ENCODE measurements at regions not wholly inside any gene's neighbourhood (a gene's known extent, or its start where the extent isn't known, plus 50 kb on each side); places are given as distances from the start of the nearest gene placed in this dataset.

DNA sequence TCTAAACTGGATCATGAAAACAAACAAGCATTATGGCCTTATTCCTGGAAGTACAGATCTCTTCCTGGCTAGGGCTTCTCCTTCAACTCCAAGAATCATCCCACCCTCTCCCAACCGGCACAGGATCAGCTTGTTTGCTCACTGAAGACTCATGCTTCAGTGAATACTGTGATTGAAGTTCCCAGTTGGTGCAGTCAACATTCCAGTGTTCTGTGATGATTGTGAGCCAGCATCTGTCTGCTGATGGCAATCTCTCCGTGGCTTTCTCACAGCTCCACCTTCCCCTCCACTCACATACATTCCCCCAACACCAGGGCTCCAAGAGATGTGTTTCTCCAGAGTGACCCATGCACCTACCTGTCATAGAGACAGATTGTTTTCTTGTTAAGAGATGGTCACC is 421.3 kb upstream of the BTBD3 start:
- Mint-ChIP-seq H3K4me3 (no peak overlapping the region), H3K27me3 (ENCODE audit: low read depth) (no peaks in the 10 kb centered on the region), H3K4me1 (peaks cover 34% of the 10 kb centered on the region), H3K27ac (no peak overlapping the region), H3K36me3 (peaks cover 5% of the 10 kb centered on the region), H3K9me3 (peaks cover 4% of the 10 kb centered on the region)
- ATAC-seq (no peak), DNase-seq (ENCODE audit: low spot score) (no peak)
- ChIA-PET POLR2A (no interaction called here), CTCF (interaction anchor here (1.3 kb wide), 1 partner anchor 40 kb away, joined by 3 read pairs; no protein-coding TSS in a partner anchor)
- TF ChIP-seq ETV6 (CRISPR knock-in tag; IDR thresholded peaks at IDR 0.05) (no peak), SOX15 (CRISPR knock-in tag; IDR thresholded peaks at IDR 0.05) (no peak), ZBTB21 (CRISPR knock-in tag; IDR thresholded peaks at IDR 0.05; ENCODE audit: borderline replicate concordance) (no peak), ELF4 (CRISPR knock-in tag; IDR thresholded peaks at IDR 0.05; ENCODE audit: low read depth) (no peak), MXD4 (CRISPR knock-in tag; IDR thresholded peaks at IDR 0.05; ENCODE audit: borderline replicate concordance) (no peak), ESRRA (CRISPR knock-in tag; IDR thresholded peaks at IDR 0.05; ENCODE audit: borderline replicate concordance) (no peak), NR2C2 (CRISPR knock-in tag; IDR thresholded peaks at IDR 0.05) (no peak), ATF2 (CRISPR knock-in tag; IDR thresholded peaks at IDR 0.05; ENCODE audit: borderline replicate concordance, low read depth) (no peak)
- TF ChIP-seq, protein P1, sequence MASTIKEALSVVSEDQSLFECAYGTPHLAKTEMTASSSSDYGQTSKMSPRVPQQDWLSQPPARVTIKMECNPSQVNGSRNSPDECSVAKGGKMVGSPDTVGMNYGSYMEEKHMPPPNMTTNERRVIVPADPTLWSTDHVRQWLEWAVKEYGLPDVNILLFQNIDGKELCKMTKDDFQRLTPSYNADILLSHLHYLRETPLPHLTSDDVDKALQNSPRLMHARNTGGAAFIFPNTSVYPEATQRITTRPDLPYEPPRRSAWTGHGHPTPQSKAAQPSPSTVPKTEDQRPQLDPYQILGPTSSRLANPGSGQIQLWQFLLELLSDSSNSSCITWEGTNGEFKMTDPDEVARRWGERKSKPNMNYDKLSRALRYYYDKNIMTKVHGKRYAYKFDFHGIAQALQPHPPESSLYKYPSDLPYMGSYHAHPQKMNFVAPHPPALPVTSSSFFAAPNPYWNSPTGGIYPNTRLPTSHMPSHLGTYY (CRISPR knock-in tag; IDR thresholded peaks at IDR 0.05): no peak
- TF ChIP-seq, protein P2, sequence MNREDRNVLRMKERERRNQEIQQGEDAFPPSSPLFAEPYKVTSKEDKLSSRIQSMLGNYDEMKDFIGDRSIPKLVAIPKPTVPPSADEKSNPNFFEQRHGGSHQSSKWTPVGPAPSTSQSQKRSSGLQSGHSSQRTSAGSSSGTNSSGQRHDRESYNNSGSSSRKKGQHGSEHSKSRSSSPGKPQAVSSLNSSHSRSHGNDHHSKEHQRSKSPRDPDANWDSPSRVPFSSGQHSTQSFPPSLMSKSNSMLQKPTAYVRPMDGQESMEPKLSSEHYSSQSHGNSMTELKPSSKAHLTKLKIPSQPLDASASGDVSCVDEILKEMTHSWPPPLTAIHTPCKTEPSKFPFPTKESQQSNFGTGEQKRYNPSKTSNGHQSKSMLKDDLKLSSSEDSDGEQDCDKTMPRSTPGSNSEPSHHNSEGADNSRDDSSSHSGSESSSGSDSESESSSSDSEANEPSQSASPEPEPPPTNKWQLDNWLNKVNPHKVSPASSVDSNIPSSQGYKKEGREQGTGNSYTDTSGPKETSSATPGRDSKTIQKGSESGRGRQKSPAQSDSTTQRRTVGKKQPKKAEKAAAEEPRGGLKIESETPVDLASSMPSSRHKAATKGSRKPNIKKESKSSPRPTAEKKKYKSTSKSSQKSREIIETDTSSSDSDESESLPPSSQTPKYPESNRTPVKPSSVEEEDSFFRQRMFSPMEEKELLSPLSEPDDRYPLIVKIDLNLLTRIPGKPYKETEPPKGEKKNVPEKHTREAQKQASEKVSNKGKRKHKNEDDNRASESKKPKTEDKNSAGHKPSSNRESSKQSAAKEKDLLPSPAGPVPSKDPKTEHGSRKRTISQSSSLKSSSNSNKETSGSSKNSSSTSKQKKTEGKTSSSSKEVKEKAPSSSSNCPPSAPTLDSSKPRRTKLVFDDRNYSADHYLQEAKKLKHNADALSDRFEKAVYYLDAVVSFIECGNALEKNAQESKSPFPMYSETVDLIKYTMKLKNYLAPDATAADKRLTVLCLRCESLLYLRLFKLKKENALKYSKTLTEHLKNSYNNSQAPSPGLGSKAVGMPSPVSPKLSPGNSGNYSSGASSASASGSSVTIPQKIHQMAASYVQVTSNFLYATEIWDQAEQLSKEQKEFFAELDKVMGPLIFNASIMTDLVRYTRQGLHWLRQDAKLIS (CRISPR knock-in tag; IDR thresholded peaks at IDR 0.05; ENCODE audit: borderline replicate concordance): no peak
- TF ChIP-seq, protein P3, sequence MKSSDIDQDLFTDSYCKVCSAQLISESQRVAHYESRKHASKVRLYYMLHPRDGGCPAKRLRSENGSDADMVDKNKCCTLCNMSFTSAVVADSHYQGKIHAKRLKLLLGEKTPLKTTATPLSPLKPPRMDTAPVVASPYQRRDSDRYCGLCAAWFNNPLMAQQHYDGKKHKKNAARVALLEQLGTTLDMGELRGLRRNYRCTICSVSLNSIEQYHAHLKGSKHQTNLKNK (CRISPR knock-in tag; IDR thresholded peaks at IDR 0.05): no peak
- TF ChIP-seq, protein P4, sequence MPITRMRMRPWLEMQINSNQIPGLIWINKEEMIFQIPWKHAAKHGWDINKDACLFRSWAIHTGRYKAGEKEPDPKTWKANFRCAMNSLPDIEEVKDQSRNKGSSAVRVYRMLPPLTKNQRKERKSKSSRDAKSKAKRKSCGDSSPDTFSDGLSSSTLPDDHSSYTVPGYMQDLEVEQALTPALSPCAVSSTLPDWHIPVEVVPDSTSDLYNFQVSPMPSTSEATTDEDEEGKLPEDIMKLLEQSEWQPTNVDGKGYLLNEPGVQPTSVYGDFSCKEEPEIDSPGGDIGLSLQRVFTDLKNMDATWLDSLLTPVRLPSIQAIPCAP (CRISPR knock-in tag; IDR thresholded peaks at IDR 0.05): no peak

DNA sequence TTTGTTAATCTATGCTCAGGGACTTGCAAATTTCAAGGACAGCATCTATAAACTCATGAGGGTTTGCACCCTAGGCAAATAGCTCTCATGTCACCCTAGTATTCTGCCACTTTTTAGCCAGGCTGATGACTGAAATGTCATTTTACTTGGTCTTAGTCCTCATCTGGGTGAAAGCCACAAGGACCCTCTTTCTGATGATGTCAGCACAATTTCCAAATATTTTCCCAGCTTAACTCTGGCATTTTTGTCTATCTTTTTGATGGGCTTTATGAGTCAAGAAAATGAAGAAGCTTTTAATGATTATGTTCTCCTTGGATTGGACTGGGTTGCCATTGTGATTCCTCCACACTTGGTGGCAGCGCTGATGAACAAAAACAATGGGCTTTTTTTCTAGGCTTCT is 420.1 kb upstream of the BTBD3 start:
- peaks cover 34% of the 10 kb centered on the region for H3K4me1 Mint-ChIP-seq
- POLR2A ChIA-PET: no interaction called here

More for the DNA sequence above, 420.1 kb upstream of the BTBD3 start:
- DNase-seq (ENCODE audit: low spot score) (no peak), ATAC-seq (no peak)
- CTCF ChIA-PET: interaction anchor here (1.2 kb wide), 1 partner anchor 46 kb away, joined by 4 read pairs; no protein-coding TSS in a partner anchor
- no peak overlapping the region for H3K27ac Mint-ChIP-seq
- H3K27me3 Mint-ChIP-seq (ENCODE audit: low read depth): no peaks in the 10 kb centered on the region
- no peaks in the 10 kb centered on the region for H3K36me3 Mint-ChIP-seq
- no peaks in the 10 kb centered on the region; the same call in 1 of the 2 replicates for H3K9me3 Mint-ChIP-seq
- no peak overlapping the region for H3K4me3 Mint-ChIP-seq
- no peak for TF ChIP-seq FOXP1 (CRISPR knock-in tag; IDR thresholded peaks at IDR 0.05; ENCODE audit: borderline replicate concordance)
- TF ChIP-seq HMGXB4 (CRISPR knock-in tag; IDR thresholded peaks at IDR 0.05): no peak
- TF ChIP-seq ZNF263 (CRISPR knock-in tag; IDR thresholded peaks at IDR 0.05; ENCODE audit: low read depth): no peak
- TF ChIP-seq E2F5 (CRISPR knock-in tag; IDR thresholded peaks at IDR 0.05): no peak
